ENCODE measurements at regions not wholly inside any gene's neighbourhood (a gene's known extent, or its start where the extent isn't known, plus 50 kb on each side); places are given as distances from the start of the nearest gene placed in this dataset.

DNA sequence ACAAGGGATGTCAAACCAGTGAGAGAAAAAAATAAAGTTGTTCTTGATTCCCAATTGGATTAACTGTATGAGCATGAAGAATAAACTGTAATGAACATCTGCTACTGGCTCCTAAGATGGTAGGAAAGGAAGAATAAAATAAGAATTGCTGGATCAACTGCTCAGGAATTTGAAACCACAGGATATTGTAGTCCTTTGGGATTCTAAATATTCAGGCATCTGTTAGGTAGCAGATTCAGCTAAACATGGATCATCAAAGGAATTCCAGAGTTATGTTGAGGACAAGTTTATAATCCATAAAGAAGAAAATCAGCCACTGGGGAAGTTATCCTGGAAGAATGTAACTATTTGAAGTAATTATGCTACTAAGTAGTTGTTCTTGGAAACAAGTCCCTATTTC, 65.8 kb downstream of the ISL1 start:
- no peak for FAIRE-seq
- DNase-seq (ENCODE audit: low spot score) = no peak

GRCh38 chr5:51452562-51452961, 69.3 kb downstream of the ISL1 start:
- DNase-seq (ENCODE audit: low spot score) = no peak
- peak; percentile 9 for FAIRE-seq

- DNase-seq (ENCODE audit: low spot score) (peak; percentile 35), FAIRE-seq (no peak)
Measured at GRCh38 chr5:51465165-51465564, 81.9 kb downstream of the ISL1 start.

GRCh38 chr5:51466214-51466613, 83.0 kb downstream of the ISL1 start:
- no peak for FAIRE-seq
- DNase-seq (ENCODE audit: low spot score) = no peak

- DNase-seq (ENCODE audit: low spot score) (peak; percentile 16), FAIRE-seq (no peak)
Measured at GRCh38 chr5:51468196-51468595, 84.9 kb downstream of the ISL1 start.

- no peak for FAIRE-seq
- no peak for DNase-seq (ENCODE audit: low spot score)
Measured at GRCh38 chr5:51471630-51472029, 88.4 kb downstream of the ISL1 start.

DNA sequence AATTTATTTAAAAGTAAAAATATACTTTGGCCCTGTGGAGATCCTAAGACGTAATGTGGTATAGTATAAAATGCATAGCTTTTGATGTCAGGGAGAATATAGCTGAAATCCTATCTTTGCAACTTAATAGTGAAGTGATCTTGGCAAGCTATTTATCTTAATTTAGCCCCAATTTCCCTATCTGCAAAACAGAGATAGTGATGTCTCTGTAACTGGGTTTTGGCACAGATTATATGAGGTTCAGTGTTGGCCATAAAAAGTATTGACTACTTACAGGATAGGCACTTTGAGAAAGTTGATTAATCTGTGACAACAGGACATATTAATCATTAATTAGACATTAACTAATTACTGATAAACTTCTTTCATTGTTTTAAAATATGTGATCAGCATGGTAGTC, 89.2 kb downstream of the ISL1 start:
- DNase-seq (ENCODE audit: low spot score) = no peak

DNA sequence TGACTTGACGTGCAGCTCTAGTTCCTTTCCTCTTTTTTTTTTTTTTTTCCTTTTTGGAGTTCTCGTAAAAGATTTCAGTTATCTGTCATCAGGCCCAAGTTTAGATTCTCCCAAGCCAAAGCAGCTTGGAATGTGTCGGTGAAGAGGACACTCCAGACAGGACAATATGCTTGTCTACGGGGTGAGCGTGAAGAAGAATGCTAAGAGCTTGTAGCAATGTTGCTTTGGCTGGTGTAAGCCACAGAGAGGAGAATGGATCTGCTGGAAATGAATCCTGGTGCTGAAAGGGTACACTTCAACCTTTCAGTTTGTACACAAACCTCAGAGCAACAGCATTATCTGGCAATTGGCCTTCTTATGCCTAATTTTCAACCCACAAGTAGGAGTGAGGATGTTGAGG, 92.4 kb downstream of the ISL1 start:
- no peak for FAIRE-seq
- no peak for DNase-seq (ENCODE audit: low spot score)

More for the DNA sequence above, 89.2 kb downstream of the ISL1 start:
- no peak for FAIRE-seq

GRCh38 chr5:51476431-51476830, 93.2 kb downstream of the ISL1 start:
- FAIRE-seq (no peak), DNase-seq (ENCODE audit: low spot score) (no peak)

- no peak for DNase-seq (ENCODE audit: low spot score)
- FAIRE-seq = no peak
Measured at GRCh38 chr5:51479840-51480239, 96.6 kb downstream of the ISL1 start.

- no peak for FAIRE-seq
Measured at GRCh38 chr5:51484326-51484725, 101.1 kb downstream of the ISL1 start.

DNA sequence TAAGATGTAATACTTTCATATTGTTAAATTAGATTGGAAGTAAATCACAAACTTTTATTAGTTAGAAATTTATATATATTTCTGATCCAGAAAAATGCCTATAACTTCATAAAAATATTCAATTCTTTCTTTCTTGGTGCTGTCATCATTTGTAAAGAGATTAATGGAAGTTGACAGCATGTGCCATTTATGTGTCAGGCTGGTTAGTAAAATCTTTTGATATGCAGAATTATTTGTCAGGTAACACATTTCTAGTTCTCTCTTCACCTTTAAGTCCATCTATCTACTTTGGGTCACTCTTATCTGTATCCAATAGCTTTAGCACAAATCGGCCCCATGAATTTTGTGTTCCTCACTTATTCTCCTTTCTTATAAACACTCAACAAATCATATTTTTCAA, 102.9 kb downstream of the ISL1 start:
- no peak for FAIRE-seq
- no peak for DNase-seq (ENCODE audit: low spot score)

More at GRCh38 chr5:51484326-51484725, 101.1 kb downstream of the ISL1 start:
- DNase-seq (ENCODE audit: low spot score) = no peak

DNA sequence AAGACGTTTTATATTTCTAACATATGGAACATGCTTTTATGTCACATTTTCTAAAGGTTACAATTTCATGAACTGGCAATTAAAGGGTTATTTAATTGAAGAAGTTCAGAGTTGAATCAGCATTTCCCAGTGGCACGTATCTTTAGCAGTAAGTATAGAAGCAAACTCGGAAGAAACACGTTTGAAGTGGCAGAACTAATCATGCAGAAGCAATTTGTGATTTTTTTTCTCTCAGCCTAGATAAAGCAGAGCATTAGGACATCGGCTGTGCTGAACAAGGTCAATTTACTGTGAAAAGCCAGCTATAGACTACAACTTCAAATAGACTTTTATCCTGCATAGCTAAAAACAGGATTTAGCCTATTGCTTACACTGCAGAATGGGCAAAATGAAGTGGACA, 104.7 kb downstream of the ISL1 start:
- DNase-seq (ENCODE audit: low spot score) = no peak
- FAIRE-seq = no peak

- FAIRE-seq (no peak), DNase-seq (ENCODE audit: low spot score) (no peak)
Measured at GRCh38 chr5:51488803-51489642, 105.8 kb downstream of the ISL1 start.

GRCh38 chr5:51494821-51495220, 111.6 kb downstream of the ISL1 start:
- DNase-seq (ENCODE audit: low spot score) = no peak
- FAIRE-seq = no peak

GRCh38 chr5:51495672-51496071, 112.4 kb downstream of the ISL1 start:
- no peak for FAIRE-seq

GRCh38 chr5:51517838-51518237, 134.6 kb downstream of the ISL1 start:
- DNase-seq (ENCODE audit: low spot score) (no peak), FAIRE-seq (no peak)

More at GRCh38 chr5:51495672-51496071, 112.4 kb downstream of the ISL1 start:
- DNase-seq (ENCODE audit: low spot score) = peak; percentile 61

DNA sequence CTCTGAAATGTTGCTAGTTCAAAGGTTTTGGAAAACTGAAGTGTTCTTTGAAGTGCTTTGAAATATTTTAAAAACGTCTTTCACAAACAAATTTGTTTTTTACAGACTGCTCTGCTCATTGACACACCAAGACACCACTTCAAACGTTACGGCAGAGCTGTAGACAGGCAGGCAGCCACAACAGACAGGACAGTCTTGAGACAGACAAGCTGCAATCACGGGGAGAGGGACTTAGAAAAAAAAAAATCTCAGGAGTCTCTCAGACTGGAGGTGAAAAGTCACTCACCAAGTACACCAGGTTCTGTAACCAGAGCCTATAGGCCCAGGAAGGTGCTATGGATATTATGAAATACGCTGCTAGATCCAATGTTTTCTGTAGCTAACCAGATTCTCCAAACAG, 135.4 kb downstream of the ISL1 start:
- FAIRE-seq = no peak

DNA sequence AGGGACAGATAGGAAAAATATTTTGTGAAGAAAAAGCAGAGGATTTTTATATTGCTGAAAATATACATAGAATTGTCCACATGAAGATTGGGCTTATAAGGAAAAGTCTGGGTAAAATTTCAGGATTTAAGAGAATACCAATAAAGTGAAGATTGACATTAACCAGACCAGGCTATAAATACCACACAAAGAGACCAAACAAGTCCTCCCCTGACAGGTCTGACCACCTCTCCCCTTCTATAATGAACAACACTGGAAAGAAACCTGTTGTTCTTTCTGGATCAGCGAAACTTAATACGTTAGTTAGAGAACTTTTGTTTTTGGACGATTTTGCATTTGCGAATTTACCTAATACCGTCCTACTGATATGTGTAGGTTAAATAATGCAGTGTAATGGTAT, 138.3 kb downstream of the ISL1 start:
- FAIRE-seq = no peak
- DNase-seq (ENCODE audit: low spot score) = no peak

More for the DNA sequence above, 135.4 kb downstream of the ISL1 start:
- no peak for DNase-seq (ENCODE audit: low spot score)

- FAIRE-seq = no peak
Measured at GRCh38 chr5:51539232-51539631, 156.0 kb downstream of the ISL1 start.

GRCh38 chr5:51544031-51544785, 161.0 kb downstream of the ISL1 start:
- no peak for FAIRE-seq
- DNase-seq (ENCODE audit: low spot score) = no peak

More at GRCh38 chr5:51539232-51539631, 156.0 kb downstream of the ISL1 start:
- no peak for DNase-seq (ENCODE audit: low spot score)

- FAIRE-seq = no peak
- DNase-seq (ENCODE audit: low spot score) = no peak
Measured at GRCh38 chr5:51556833-51557232, 173.6 kb downstream of the ISL1 start.

All from urothelium cell line (cell line).